NCI-H345 treated with DMSO at 0.1 percent for 48 hours (cell line): ENCODE measurements at regions not wholly inside any gene's neighbourhood (a gene's known extent, or its start where the extent isn't known, plus 50 kb on each side); places are given as distances from the start of the nearest gene placed in this dataset.

Experiments
- DNase-seq: peaks from one replicate; lab custom pipeline; 2025; ENCODE audit not compliant: unreplicated experiment; lab: John Stamatoyannopoulos, UW

- no peak for DNase-seq
Measured at GRCh38 chr4:22115262-22115661, 166.7 kb upstream of the KCNIP4 start.

DNA sequence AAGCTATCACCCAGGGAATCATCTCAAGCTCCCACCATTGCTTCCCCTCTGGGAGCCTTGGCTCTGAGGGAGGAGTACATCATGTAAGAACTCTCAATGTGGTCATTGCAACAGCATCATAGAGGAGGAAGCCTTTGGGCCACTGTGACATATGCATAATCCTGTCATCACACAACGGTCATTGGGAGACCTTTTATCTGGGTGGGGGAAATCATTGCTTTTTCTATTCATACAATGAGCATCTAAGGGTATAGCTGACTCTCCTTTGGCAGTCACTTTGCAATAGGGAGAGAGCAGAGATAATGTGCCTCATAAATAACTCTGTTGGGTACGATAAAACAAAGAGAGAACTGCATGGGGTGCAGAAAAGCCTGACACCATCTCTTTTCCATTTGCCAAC, 155.2 kb upstream of the KCNIP4 start:
- no peak for DNase-seq

GRCh38 chr4:22099896-22100295, 151.3 kb upstream of the KCNIP4 start:
- DNase-seq: no peak

GRCh38 chr4:22097596-22097995, 149.0 kb upstream of the KCNIP4 start:
- DNase-seq: no peak

GRCh38 chr4:22094217-22094616, 145.6 kb upstream of the KCNIP4 start:
- no peak for DNase-seq

DNA sequence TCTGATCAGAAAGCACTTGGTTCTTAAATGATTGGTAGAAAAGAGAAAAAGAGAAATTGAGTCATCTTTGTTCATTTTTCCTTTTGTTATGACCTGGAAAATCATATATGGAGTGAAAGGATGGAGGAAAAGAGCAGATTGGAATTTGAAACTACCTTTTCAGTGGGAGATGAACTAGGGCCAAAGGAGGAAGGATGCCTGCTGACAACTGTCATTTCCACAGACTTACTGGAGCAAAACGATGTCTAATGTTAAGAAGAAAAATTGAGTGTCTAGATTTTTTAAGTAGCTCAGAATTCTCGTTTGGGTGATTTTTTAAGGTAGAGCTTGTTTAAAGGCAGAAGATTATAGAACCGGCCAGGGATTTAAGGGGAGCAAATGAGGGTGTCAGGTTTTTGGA, 144.6 kb upstream of the KCNIP4 start:
- DNase-seq: no peak

GRCh38 chr4:22091906-22092305, 143.3 kb upstream of the KCNIP4 start:
- no peak for DNase-seq

DNA sequence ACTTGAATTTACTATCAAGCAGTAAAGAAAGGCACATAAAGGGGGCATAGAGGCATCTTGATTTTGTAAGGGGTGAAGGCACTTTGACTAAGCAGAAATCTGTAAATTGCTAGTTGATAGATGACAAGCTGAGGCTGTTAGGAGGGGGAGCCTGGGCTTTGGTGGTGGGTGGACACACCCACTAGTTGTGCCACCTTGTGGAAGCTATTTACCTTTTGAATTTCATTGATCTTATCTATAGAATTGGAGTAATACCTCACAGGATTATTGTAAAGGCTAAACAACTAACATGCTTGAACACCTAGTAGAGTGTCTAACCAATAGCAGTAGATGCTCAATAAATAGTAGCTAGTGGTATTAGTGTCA, 142.8 kb upstream of the KCNIP4 start:
- DNase-seq: no peak

- no peak for DNase-seq
Measured at GRCh38 chr4:22090661-22091351, 142.2 kb upstream of the KCNIP4 start.

- no peak for DNase-seq
Measured at GRCh38 chr4:22077571-22077970, 129.0 kb upstream of the KCNIP4 start.

DNA sequence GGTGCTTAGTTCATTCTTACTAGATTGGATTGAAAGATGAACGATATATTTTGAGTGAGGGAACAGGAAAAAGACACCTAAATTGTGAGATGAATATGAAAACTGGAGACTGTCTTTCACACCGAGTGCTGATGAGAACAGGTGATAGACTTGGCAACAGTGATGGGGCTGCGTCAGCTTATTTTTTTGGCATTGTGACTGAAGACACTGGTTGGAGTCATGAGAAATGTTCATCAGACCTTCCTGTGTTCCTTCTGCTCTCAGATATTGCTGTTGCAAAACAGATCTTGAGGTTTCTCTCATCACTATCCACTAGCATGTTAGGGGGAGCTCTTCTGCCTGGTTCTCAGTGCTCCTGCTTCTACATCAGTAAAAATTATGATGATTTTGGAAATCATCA, 124.2 kb upstream of the KCNIP4 start:
- no peak for DNase-seq

- DNase-seq: no peak
Measured at GRCh38 chr4:22072240-22072639, 123.7 kb upstream of the KCNIP4 start.

DNA sequence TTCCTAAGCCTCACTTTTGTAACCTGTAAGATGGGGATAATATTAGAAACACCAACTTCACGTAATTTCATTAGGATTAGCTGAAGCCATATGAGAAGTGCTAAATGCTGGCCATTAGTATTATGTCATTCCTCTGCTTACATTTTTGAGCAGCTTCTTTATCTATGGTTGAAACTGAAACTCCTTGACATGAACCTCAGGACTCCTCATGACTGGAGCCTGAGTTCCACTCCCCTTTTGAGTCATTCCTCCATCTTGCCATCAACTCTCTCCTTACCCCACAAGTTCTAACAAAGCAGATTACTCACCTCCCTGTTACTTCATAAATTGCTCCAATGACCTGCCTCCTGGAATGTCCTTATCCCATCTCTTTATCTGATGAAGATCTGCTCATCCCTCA, 123.2 kb upstream of the KCNIP4 start:
- DNase-seq: no peak

- DNase-seq: no peak
Measured at GRCh38 chr4:22070256-22070655, 121.7 kb upstream of the KCNIP4 start.

DNA sequence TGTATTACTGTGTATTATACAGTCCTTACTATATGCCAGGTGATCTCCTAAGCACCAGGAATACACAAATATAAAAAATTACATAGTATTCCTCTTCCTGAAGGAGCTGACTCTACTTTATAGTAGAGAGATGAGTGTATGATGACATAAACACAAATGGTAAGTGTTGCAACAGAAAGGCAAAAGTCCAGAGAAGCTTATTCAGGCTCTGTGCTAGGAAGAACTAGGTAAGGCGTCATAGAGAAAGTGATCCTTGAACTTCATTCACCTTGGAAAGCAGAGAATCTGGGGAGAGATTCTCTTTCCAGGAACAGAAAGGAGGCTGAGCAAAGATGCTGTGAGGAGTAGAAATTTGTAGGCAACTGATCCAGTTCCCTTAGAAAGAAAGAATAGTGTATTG, 115.0 kb upstream of the KCNIP4 start:
- DNase-seq: no peak

GRCh38 chr4:22062676-22063075, 114.1 kb upstream of the KCNIP4 start:
- no peak for DNase-seq

DNA sequence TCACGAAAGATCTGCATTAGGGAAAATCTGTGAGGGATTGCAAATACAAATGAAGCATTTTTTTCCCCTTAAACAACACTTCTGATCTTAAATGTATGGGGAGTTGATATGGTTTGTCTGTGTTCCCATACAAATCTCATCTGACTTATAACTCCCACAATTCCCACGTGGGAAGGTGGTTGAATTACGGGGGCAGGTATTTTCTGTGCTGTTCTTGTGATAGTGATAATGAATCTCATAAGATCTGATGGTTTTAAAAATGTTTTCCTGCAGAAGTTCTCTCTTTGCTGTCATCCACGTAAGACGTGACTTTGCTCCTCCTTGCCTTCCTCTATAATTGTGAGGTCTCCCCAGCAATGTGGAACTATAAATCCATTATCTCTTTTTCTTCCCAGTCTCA, 107.4 kb upstream of the KCNIP4 start:
- no peak for DNase-seq

GRCh38 chr4:22052076-22052475, 103.5 kb upstream of the KCNIP4 start:
- DNase-seq: no peak

- DNase-seq: no peak
Measured at GRCh38 chr4:22048323-22048722, 99.8 kb upstream of the KCNIP4 start.

DNA sequence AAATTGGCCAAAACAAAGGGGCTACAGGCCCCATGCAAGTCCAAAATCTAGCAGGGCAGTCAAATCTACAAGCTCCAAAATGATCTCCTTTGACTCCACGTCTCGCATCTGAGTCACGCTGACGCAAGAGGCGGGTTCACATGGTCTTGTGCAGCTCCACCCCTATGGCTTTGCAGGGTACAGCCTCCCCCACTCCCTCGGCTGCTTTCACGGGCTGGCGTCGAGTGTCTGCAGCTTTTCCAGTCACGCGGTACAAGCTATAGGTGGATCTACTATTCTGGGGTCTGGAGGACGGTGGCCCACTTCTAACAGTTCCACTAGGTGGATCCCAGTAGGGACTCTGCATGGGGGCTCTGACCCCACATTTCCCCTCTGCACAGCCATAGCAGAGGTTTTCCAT, 99.2 kb upstream of the KCNIP4 start:
- no peak for DNase-seq

DNA sequence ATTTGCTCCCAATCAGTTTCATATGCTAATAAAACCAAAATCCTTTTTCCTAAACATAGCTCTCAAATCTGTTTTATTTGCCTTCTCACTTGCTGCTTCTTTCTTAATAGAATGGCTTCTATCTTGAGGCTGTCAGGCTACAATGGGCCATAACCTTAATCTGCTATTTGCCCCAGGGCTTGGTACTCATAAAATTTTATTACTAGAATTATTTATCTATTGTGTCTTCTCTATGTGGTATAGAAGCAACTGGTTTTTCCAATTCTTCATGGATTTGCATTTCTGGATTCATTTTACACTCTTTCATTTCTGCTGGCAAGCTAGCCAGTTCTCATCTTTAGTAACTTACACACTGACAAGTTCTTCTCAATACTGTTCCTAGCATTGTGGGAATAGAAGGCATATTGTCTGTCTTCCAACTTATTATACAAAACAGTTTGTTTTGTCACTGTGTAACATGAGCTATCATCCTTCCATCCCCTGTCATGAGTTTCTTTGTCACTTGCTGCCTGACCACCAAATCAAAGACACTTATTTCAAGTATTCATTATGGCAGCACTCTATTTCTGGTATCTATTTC, 96.6 kb upstream of the KCNIP4 start:
- DNase-seq: no peak

DNA sequence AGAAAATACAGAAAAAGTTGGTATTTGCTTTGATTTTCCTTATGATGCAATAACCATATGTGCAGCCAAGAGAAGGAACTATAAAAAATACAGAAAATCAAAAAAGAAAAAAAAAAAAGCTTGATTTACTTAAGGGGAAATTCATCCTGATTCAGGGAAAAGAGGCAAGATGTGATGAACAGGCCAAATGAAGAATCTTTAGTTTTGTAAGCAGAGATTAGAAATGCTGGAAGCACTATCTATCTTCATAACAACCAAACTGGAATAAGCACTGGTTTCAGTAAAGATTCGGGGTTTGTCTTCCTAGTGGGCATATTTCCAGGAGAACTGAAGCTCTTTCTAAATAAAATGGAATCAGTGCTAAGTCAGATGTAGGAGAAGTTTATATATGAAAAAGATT, 82.9 kb upstream of the KCNIP4 start:
- DNase-seq: no peak

DNA sequence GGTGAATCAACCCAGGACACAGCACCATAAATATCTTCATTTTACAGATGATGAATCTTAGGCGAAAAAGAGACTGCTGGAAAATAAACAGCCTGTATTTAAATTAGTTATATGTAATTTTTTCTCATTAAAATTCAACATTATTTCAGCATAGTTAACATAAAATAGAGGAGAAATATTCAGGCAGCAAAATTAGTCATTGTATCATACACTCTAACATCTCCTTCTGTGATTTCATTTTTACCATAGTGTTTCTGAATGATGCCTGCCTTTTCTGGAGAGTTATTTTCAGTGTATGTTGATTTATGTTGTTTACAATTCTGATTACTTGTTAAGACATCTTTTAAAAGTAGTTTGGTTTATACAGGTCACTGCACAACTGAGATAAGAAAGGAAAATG, 82.3 kb upstream of the KCNIP4 start:
- no peak for DNase-seq
